GM19238 (cell line): ENCODE measurements at regions not wholly inside any gene's neighbourhood (a gene's known extent, or its start where the extent isn't known, plus 50 kb on each side); places are given as distances from the start of the nearest gene placed in this dataset.
"Not testable (repeated sequence)": the region's sequence is repeated elsewhere in the genome, so short reads cannot be mapped to it uniquely, and the experiment has no call there.

Experiments used
- DNase-seq: peaks from one replicate; pipeline ENCODE4 v3.0.0; 2011; ENCODE audit warnings: low spot score; ENCODE audit not compliant: insufficient read length

DNA sequence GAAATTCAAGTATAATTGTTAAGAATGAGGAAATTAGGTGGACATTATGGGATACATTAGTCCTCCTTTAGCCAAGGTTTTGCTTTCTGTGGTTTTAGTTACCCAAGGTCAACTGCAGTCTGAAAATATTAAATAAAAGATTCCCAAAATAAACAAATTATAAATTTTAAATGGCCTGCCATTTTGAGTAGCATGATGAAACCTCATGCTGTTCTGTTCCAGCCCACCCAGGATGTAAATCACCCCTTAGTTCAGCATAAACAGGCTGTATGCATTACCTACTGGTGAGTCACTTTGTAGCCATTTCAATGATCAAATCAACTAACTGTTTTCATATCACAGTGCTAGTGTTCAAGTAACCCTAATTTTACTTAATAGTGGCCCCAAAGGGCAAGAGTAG, 132.5 kb upstream of the LYPLAL1 start:
- no peak for DNase-seq

GRCh38 chr1:219041818-219042217, 131.9 kb upstream of the LYPLAL1 start:
- DNase-seq = no peak

- no peak for DNase-seq
Measured at GRCh38 chr1:219042769-219043168, 130.9 kb upstream of the LYPLAL1 start.

GRCh38 chr1:219045246-219045645, 128.4 kb upstream of the LYPLAL1 start:
- DNase-seq = no peak

DNA sequence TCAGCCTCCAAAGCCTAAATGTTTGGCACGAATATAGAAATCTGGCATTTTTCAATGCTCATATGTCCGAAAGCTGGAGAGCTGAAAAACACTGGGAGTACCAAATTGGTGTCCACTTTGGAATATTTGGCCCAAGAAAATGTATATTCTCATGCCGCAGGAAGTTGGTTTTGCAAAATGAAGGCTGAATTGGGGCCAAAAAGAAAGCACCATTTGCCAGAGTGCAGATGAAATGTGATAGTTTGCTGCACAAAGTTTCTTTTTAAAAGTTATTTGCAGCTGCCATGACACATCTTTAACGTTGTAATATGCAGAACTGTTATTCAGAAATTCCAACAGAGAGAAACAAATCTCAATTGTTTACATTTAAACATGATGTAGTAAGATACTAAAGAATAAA, 124.2 kb upstream of the LYPLAL1 start:
- no peak for DNase-seq

DNA sequence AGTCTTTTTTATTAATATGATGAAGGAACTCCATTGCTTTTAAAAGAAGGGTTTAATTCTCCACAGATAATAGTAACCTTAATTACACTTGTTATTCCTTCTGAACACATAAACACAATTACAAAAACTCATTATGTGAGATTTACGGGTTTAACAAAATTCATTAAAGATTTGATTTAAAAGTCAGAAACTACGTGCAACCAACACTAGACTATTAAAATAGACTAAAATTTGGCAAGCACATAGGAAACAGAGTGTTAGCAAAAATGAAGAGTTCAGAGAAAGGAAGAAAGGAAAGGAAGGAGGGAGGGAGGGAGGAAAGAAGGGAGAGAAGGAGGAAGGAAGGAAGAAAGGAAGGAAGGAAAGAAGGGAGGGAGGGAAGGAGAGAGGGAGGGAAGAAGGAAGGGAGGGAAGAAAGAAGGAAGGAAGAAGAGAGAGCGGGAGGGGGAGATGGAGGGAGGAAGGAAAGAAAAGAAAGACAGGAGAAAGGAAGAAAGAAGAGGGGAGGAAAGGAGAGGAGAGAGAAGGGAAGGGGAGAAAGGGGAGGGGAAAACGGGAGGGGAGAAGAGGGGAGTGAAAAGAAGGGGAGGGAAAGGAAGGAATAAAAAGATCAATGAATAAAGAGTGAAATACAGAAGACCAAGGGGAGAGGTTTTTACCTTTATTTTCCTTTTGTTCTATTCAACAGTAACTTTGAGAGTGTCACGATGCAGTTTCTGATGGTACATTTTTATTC, 123.4 kb upstream of the LYPLAL1 start:
- DNase-seq = no peak

DNA sequence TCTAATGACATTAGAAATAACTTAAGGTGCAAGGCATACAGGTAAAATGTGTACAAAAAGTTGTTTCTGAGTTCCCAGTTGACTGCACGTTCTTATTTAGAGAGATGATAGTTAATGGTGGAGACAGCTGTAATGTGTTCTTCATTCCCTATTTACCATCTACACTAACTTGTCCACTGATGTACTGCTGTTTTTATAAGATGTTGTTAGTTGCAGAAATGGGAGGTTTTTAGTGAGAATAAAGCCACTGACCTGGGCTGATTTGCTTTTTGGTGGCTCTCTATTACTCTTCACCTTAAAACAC, 122.9 kb upstream of the LYPLAL1 start:
- DNase-seq = no peak

DNA sequence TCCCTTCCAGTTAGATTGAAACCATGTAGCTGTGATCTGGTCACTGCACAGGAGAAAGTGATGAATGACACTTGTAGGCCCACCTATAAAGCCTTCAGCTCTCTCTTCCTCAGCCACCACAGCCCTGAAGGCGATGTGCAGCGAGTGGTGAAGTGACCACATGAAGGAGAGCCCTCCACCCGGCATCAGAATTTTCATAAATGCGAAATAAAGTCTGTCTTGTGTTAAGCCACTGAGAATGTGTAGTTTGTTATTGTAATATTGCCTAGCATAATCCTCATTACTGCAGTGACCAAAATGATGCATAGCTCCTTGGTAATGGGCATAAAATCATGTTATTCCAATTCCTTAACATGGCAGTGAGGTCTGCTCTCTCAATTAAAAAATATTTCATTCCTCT, 122.1 kb upstream of the LYPLAL1 start:
- no peak for DNase-seq

DNA sequence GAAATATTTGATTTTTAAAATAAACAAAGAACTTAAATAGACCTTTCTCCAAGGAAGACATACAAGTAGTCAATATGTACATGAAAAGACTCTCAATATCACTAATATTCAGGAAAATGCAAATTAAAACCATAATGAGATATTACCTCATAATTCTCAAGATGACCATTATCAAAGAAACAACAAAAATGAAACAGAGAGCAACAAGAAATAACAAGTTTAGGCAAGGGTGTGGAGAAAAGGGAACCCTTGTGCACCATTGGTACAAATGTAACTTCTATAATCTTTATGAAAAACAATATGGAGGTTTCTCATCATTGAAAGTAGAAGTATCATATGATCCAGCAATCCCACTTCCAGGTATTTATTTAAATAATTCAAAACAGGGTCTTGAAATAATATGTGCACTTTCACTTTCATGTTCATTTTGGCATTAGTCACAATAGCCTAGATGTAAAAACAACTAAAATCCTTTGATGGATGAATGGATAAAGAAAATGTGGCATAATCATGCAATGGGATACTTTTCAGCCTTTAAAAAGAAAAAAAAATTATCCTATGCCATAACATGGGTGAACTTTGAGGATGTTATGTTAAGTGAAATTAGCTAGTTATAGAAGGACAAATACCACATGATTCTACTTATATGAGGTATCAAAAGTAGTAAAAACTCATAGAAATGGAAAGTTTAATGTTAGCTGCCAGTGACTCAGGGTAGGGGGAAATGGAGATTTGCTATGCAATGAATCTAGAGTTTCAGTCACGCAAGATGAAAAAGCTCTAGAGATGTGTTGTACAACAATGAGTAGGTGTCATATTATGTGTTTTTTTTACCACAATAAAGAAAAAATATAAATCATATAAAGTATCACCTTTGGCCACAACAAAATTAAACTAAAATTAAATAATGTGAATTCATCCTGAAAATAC, 114.5 kb upstream of the LYPLAL1 start:
- no peak for DNase-seq

- DNase-seq = no peak
Measured at GRCh38 chr1:219060798-219061197, 112.9 kb upstream of the LYPLAL1 start.

- DNase-seq = no peak
Measured at GRCh38 chr1:219062161-219062560, 111.5 kb upstream of the LYPLAL1 start.

DNA sequence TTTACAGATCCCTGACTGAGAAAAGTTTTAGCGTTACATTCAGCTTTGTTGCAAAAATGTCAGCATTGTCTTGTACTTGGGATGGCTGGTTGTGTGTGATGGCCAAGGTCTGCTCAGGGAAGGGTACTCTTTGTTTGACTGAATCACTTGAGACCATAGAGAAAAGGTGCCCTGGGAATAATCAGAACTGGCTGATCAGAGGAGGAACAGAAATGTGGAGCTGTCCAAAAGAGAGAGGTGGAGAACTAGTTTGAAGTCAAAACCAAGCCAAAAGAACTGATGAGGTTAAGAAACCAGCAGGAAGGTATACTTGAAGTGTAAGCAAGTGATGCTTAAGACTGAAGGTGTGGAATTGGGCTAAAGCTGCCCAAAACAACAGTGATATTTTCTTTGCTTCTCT, 107.6 kb upstream of the LYPLAL1 start:
- DNase-seq = no peak

DNA sequence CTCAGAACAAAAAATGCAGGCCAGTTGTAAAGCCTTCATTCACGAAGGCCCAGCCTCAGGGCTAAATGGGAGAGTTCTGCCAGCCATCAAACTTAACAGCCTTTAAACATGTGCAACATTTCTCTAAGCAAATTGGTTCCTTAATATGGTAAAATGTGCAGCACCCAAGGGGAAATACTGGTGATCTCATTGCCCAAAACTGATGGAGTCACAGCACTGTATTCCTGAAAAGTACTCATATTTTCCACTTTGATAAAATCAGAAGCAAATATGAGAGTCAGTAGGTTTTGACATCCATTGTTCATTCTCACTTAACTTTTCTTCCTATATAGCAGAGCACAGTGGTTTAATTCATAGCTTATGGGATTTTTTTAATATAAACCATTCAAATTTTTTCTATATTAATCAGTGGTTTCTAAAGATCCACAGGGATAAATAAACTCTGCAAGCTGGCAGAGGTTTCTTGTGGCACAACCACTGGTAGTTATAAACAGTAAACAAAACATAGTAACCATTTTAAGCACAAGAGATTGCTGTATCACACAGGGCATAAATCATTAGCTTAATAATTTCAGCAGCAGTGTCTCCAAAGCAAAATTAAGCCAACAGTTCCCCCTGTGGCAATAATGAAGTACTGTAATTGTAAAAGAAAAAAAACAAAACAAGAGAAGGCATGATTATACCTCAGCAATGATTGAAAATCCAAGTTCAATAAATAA, 106.9 kb upstream of the LYPLAL1 start:
- no peak for DNase-seq

- DNase-seq = no peak
Measured at GRCh38 chr1:219067350-219067712, 106.3 kb upstream of the LYPLAL1 start.

DNA sequence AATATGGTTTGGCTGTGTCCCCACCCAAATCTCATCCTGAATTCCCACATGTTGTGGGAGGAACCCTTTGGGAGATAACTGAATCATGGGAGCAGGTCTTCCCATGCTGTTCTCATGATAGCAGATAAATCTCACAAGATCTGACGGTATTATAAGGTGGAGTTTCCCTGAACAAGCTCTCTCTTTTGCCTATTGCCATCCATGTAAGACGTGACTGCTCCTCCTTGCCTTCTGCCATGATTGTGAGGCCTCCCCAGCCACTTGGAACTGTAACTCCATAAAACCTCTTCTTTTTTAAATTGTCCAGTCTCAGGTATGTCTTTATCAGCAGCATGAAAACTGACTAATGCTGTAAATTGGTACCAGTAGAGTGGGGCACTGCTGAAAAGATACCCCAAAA, 103.3 kb upstream of the LYPLAL1 start:
- DNase-seq = not testable (repeated sequence)

GRCh38 chr1:219071209-219071608, 102.5 kb upstream of the LYPLAL1 start:
- DNase-seq = no peak

DNA sequence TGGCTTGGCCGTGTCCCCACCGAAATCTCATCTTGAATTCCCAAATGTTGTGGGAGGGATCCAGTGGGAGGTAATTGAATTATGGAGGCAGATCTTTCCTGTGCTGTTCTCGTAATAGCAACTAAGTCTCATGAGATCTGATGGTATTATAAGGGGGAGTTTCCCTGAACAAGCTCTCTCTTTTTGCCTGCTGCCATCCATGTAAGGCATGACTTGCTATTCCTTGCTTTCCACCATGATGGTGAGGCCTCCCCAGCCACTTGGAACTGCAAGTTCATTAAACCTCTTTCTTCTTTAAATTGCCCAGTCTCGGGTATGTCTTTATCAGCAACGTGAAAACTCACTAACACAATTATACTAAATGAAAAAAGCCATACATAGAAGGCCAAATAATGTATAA, 101.3 kb upstream of the LYPLAL1 start:
- DNase-seq = no peak

DNA sequence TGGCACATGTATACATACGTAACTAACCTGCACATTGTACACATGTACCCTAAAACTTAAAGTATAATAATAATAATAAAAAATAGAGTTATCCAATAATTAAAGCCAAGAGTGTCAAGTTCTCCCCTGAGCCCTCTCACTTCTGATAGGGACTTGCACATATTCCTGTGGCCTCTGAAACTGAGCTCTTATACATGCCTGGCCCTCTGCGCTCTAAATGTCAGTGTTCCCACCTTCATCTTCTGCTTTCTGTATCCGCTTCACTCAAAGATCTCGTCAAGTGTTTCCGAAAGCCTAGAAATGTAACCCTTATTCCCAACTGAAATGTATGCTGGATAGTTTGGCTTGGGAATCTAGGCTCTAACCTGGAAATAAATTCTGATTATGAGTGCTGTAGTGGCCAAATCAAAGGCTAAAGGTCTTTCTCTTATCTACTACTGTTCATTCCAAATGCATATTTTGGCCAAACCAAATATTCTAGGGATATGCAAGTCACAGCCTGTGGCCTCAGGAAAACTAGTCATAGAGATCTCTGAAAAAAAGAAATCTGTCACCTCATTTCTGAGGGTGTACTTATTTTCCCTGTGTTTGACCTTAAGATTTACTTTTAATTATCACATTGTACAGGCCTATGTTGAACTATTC, 99.5 kb upstream of the LYPLAL1 start:
- no peak for DNase-seq

DNA sequence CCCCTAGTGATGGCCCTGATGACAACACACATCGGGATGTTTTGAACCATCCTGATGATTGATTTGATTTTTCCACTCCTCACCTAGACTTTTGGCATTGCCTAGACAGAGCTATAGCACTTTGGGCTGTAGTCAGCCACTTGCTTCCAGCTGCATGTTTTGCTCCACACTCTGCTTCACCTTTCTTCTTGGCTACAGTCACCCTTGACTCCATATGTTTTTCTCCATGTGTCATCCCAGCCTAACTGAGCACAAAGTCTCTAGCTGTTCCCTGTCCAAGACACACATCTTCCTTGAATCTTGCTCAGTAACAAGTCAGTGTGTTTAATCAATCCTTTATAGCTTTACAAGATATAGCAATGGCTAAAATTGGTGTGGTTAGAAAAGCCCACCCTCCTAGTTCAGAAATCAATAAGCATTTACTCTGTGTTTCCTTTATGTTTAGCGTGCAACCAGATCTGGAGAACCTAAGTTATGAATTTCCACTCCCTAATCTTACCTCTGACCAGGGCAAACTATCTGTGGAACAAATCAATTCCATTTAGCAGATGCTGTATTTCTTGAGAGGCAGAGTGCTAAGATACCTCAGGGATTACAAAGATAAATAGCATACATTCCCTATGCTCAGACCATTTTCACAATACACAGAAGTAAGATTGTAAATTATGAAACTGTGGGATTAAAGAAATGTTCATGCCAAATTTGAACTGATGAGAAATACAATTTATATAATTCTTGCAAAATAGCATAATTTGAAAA, 98.4 kb upstream of the LYPLAL1 start:
- no peak for DNase-seq

DNA sequence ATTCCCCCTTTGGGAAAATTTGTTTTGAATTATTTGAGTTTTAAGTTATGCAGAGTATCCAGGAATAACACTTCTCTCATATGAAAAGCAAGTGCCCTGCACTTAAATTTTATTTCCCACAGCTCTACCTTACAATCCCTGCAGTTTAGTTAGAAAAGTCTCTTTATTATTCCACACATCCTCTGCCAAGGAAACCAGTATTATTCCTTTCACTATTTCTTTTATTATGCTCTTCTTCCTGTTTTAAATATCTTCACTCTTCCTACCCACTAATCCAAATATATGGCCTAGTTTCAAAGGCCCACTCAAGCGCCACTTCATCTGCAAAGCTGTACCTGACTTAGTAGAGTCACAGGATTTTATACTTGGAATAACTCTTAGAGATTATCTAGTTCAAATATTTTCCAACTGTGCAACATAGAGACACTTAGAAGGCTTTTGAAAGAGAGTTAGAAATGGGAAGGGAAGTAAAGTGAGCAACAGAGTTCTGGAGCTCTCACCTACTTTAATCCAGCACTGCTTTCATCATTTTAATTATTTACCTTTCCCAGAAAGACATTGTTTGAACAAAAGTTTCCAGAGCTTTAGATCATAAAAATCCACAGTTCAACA, 97.2 kb upstream of the LYPLAL1 start:
- DNase-seq = no peak

DNA sequence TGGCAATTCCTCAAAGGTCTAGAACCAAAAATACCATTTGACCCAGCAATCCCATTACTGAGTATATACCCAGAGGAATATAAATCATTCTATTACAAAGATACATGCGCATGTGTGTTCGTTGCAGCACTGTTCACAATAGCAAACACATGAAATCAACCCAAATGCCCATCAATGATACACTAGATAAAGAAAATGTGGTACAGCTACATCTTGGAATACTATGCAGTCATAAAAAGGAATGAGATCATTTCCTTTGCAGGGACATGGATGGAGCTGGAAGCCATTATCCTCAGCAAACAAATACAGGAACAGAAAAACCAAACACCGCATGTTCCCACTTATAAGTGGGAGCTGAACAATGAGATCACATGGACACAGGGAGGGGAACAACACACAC, 95.9 kb upstream of the LYPLAL1 start:
- not testable (repeated sequence) for DNase-seq
